WTC11 (cell line): ENCODE measurements at regions not wholly inside any gene's neighbourhood (a gene's known extent, or its start where the extent isn't known, plus 50 kb on each side); places are given as distances from the start of the nearest gene placed in this dataset.

Experiments used
- CREB1 ChIP-seq: sonication (generic); formaldehyde crosslinking; IDR thresholded peaks from 2 replicates; pipeline ENCODE4 v1.8.0; 2023; ENCODE audit warnings: mild to moderate bottlenecking, missing genetic modification reagents
- NFYB ChIP-seq: sonication (generic); formaldehyde crosslinking; conservative IDR thresholded peaks from 2 replicates; pipeline ENCODE4 v1.8.0; 2022; ENCODE audit warnings: low read depth, missing genetic modification reagents
- RELA ChIP-seq: sonication (generic); formaldehyde crosslinking; IDR thresholded peaks from 2 replicates; pipeline ENCODE4 v1.8.1; 2022; ENCODE audit warnings: missing genetic modification reagents, mild to moderate bottlenecking, borderline replicate concordance
- SMAD3 ChIP-seq: sonication (generic); formaldehyde crosslinking; IDR thresholded peaks from 2 replicates; pipeline ENCODE4 v1.8.0; 2022; ENCODE audit warnings: missing genetic modification reagents, mild to moderate bottlenecking, borderline replicate concordance
- TEAD1 ChIP-seq: sonication (generic); formaldehyde crosslinking; IDR thresholded peaks from 2 replicates; pipeline ENCODE4 v1.8.0; 2022; ENCODE audit warnings: mild to moderate bottlenecking, missing genetic modification reagents
- ZNF317 ChIP-seq: sonication (generic); formaldehyde crosslinking; IDR thresholded peaks from 2 replicates; pipeline ENCODE4 v1.8.1; 2023; ENCODE audit warnings: low read depth, mild to moderate bottlenecking, moderate library complexity, missing genetic modification reagents, borderline replicate concordance
- TF ChIP-seq, protein P1 (sequence below): sonication (generic); formaldehyde crosslinking; IDR thresholded peaks from 2 replicates; pipeline ENCODE4 v1.8.1; 2023; ENCODE audit warnings: mild to moderate bottlenecking, missing genetic modification reagents
- TF ChIP-seq, protein P2 (sequence below): fragments of 200-600 bp; IDR thresholded peaks from 2 replicates; pipeline ENCODE4 v1.8.0; 2022; ENCODE audit warnings: antibody characterized with exemption
- TF ChIP-seq, protein P3 (sequence below): sonication (generic); formaldehyde crosslinking; IDR thresholded peaks from 2 replicates; pipeline ENCODE4 v1.8.1; 2022; ENCODE audit warnings: mild to moderate bottlenecking, missing genetic modification reagents, moderate library complexity, borderline replicate concordance
- TF ChIP-seq, protein P4 (sequence below): sonication (generic); formaldehyde crosslinking; IDR thresholded peaks from 2 replicates; pipeline ENCODE4 v1.8.1; 2023; ENCODE audit warnings: mild to moderate bottlenecking, moderate library complexity, missing genetic modification reagents
- TF ChIP-seq, protein P5 (sequence below): sonication (generic); formaldehyde crosslinking; IDR thresholded peaks from 2 replicates; pipeline ENCODE4 v1.8.1; 2022; ENCODE audit warnings: mild to moderate bottlenecking, moderate library complexity, missing genetic modification reagents
- TF ChIP-seq, protein P6 (sequence below): sonication (generic); formaldehyde crosslinking; IDR thresholded peaks from 2 replicates; pipeline ENCODE4 v1.8.0; 2022; ENCODE audit warnings: mild to moderate bottlenecking, missing genetic modification reagents

DNA sequence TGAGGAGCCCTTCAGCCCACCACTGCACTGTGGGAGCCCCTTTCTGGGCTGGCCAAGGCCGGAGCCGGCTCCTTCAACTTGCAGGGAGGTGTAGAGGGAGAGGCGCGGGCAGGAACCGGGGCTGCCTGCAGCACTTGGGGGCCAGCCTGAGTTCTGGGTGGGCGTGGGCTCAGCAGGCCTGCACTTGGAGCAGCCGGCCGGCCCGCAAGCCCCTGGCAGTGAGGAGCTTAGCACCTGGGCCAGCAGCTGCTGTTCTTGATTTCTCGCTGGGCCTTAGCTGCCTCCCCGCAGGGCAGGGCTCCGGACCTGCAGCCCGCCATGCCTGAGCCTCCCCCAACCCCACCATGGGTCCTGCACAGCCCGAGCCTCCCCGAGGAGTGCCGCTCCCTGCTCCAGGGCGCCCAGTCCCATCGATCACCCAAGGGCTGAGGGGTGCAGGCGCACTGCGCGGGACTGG is 101.7 kb upstream of the ADGRB3 start:
- TF ChIP-seq, protein P1, sequence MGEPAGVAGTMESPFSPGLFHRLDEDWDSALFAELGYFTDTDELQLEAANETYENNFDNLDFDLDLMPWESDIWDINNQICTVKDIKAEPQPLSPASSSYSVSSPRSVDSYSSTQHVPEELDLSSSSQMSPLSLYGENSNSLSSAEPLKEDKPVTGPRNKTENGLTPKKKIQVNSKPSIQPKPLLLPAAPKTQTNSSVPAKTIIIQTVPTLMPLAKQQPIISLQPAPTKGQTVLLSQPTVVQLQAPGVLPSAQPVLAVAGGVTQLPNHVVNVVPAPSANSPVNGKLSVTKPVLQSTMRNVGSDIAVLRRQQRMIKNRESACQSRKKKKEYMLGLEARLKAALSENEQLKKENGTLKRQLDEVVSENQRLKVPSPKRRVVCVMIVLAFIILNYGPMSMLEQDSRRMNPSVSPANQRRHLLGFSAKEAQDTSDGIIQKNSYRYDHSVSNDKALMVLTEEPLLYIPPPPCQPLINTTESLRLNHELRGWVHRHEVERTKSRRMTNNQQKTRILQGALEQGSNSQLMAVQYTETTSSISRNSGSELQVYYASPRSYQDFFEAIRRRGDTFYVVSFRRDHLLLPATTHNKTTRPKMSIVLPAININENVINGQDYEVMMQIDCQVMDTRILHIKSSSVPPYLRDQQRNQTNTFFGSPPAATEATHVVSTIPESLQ (CRISPR knock-in tag) = no peak
- TF ChIP-seq RELA (CRISPR knock-in tag) = no peak
- TF ChIP-seq, protein P2, sequence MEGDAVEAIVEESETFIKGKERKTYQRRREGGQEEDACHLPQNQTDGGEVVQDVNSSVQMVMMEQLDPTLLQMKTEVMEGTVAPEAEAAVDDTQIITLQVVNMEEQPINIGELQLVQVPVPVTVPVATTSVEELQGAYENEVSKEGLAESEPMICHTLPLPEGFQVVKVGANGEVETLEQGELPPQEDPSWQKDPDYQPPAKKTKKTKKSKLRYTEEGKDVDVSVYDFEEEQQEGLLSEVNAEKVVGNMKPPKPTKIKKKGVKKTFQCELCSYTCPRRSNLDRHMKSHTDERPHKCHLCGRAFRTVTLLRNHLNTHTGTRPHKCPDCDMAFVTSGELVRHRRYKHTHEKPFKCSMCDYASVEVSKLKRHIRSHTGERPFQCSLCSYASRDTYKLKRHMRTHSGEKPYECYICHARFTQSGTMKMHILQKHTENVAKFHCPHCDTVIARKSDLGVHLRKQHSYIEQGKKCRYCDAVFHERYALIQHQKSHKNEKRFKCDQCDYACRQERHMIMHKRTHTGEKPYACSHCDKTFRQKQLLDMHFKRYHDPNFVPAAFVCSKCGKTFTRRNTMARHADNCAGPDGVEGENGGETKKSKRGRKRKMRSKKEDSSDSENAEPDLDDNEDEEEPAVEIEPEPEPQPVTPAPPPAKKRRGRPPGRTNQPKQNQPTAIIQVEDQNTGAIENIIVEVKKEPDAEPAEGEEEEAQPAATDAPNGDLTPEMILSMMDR = no peak
- TF ChIP-seq, protein P3, sequence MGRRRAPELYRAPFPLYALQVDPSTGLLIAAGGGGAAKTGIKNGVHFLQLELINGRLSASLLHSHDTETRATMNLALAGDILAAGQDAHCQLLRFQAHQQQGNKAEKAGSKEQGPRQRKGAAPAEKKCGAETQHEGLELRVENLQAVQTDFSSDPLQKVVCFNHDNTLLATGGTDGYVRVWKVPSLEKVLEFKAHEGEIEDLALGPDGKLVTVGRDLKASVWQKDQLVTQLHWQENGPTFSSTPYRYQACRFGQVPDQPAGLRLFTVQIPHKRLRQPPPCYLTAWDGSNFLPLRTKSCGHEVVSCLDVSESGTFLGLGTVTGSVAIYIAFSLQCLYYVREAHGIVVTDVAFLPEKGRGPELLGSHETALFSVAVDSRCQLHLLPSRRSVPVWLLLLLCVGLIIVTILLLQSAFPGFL (CRISPR knock-in tag) = no peak
- TF ChIP-seq, protein P4, sequence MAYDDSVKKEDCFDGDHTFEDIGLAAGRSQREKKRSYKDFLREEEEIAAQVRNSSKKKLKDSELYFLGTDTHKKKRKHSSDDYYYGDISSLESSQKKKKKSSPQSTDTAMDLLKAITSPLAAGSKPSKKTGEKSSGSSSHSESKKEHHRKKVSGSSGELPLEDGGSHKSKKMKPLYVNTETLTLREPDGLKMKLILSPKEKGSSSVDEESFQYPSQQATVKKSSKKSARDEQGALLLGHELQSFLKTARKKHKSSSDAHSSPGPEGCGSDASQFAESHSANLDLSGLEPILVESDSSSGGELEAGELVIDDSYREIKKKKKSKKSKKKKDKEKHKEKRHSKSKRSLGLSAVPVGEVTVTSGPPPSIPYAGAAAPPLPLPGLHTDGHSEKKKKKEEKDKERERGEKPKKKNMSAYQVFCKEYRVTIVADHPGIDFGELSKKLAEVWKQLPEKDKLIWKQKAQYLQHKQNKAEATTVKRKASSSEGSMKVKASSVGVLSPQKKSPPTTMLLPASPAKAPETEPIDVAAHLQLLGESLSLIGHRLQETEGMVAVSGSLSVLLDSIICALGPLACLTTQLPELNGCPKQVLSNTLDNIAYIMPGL (CRISPR knock-in tag) = no peak
- no peak for TF ChIP-seq CREB1 (CRISPR knock-in tag)
- no peak for TF ChIP-seq ZNF317
- TF ChIP-seq, protein P5, sequence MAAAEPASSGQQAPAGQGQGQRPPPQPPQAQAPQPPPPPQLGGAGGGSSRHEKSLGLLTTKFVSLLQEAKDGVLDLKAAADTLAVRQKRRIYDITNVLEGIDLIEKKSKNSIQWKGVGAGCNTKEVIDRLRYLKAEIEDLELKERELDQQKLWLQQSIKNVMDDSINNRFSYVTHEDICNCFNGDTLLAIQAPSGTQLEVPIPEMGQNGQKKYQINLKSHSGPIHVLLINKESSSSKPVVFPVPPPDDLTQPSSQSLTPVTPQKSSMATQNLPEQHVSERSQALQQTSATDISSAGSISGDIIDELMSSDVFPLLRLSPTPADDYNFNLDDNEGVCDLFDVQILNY (CRISPR knock-in tag) = no peak
- TF ChIP-seq SMAD3 = no peak
- TF ChIP-seq TEAD1 (CRISPR knock-in tag) = no peak
- TF ChIP-seq, protein P6, sequence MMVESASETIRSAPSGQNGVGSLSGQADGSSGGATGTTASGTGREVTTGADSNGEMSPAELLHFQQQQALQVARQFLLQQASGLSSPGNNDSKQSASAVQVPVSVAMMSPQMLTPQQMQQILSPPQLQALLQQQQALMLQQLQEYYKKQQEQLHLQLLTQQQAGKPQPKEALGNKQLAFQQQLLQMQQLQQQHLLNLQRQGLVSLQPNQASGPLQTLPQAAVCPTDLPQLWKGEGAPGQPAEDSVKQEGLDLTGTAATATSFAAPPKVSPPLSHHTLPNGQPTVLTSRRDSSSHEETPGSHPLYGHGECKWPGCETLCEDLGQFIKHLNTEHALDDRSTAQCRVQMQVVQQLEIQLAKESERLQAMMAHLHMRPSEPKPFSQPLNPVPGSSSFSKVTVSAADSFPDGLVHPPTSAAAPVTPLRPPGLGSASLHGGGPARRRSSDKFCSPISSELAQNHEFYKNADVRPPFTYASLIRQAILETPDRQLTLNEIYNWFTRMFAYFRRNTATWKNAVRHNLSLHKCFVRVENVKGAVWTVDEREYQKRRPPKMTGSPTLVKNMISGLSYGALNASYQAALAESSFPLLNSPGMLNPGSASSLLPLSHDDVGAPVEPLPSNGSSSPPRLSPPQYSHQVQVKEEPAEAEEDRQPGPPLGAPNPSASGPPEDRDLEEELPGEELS (CRISPR knock-in tag) = no peak
- no peak for TF ChIP-seq NFYB (CRISPR knock-in tag)
